GM23248 (cell line): ENCODE measurements at regions not wholly inside any gene's neighbourhood (a gene's known extent, or its start where the extent isn't known, plus 50 kb on each side); places are given as distances from the start of the nearest gene placed in this dataset.

ENCODE experiments used
- EZH2 ChIP-seq: fragments of 200-600 bp; sonication (generic); IDR thresholded peaks from 2 replicates; pipeline ENCODE4 v1.6.1; 2018; ENCODE audit warnings: antibody characterized with exemption, mild to moderate bottlenecking; ENCODE audit not compliant: insufficient read depth, poor library complexity, severe bottlenecking
- EZH2phosphoT487 ChIP-seq: fragments of 200-600 bp; sonication (generic); IDR thresholded peaks from 2 replicates; pipeline ENCODE4 v1.6.1; 2018; ENCODE audit warnings: antibody characterized with exemption, moderate library complexity, mild to moderate bottlenecking, low read depth; ENCODE audit not compliant: insufficient read depth

GRCh38 chr6:67812693-67813092 lies 822.4 kb upstream of the ADGRB3 start:
- TF ChIP-seq EZH2 (no peak), EZH2phosphoT487 (no peak)
